Trophoblast cell (in vitro differentiated cells and primary cell): ENCODE measurements at regions not wholly inside any gene's neighbourhood (a gene's known extent, or its start where the extent isn't known, plus 50 kb on each side); places are given as distances from the start of the nearest gene placed in this dataset.
"Not testable (repeated sequence)": the region's sequence is repeated elsewhere in the genome, so short reads cannot be mapped to it uniquely, and the experiment has no call there.

ENCODE experiments used
- DNase-seq, 2 donors: peaks; one replicate each; pipeline ENCODE4 v3.0.0-alpha.2; 2016
- H2AFZ ChIP-seq: 2 replicates; pipeline ENCODE4 v1.6.1; 2013; ENCODE audit warnings: low read length, moderate library complexity, mild to moderate bottlenecking; ENCODE audit not compliant: insufficient read depth, poor library complexity
- H2AK5ac ChIP-seq: 2 replicates; pipeline ENCODE4 v1.6.1; 2013; ENCODE audit warnings: mild to moderate bottlenecking, low read length
- H2BK120ac ChIP-seq: 2 replicates; pipeline ENCODE4 v1.6.1; 2013; ENCODE audit warnings: low read length, mild to moderate bottlenecking, moderate library complexity; ENCODE audit not compliant: insufficient read depth, poor library complexity
- H2BK12ac ChIP-seq: 2 replicates; pipeline ENCODE4 v1.6.1; 2013; ENCODE audit warnings: mild to moderate bottlenecking, low read length, moderate library complexity
- H2BK5ac ChIP-seq: 2 replicates; pipeline ENCODE4 v1.6.1; 2013; ENCODE audit warnings: low read length, low read depth, moderate library complexity, mild to moderate bottlenecking; ENCODE audit not compliant: poor library complexity
- H3K14ac ChIP-seq: 2 replicates; pipeline ENCODE4 v1.6.1; 2013; ENCODE audit warnings: mild to moderate bottlenecking, low read length
- H3K18ac ChIP-seq: 2 replicates; pipeline ENCODE4 v1.6.1; 2013; ENCODE audit warnings: mild to moderate bottlenecking, low read length
- H3K23ac ChIP-seq: 2 replicates; pipeline ENCODE4 v1.6.1; 2013; ENCODE audit warnings: low read length
- H3K27ac ChIP-seq: 2 replicates; pipeline ENCODE4 v1.5.1; 2013; ENCODE audit warnings: low read depth, mild to moderate bottlenecking, inconsistent platforms, low read length, moderate library complexity
- H3K27me3 ChIP-seq: 2 replicates; pipeline ENCODE4 v1.6.1; 2013; ENCODE audit warnings: inconsistent platforms, mild to moderate bottlenecking, low read length, moderate library complexity; ENCODE audit not compliant: insufficient read depth
- H3K36me3 ChIP-seq, 2 experiments: 1 replicate in 1 of 2; 2 replicates in 1 of 2; pipeline ENCODE4 v1.6.1; 2013; ENCODE audit warnings: low read length in 2 of 2, mild to moderate bottlenecking in 2 of 2, moderate library complexity in 1 of 2; ENCODE audit not compliant: insufficient read depth in 2 of 2, control insufficient read depth in 1 of 2
- H3K4ac ChIP-seq: 2 replicates; pipeline ENCODE4 v1.6.1; 2013; ENCODE audit warnings: low read depth, mild to moderate bottlenecking, low read length, moderate library complexity
- H3K4me1 ChIP-seq, 2 experiments: 1 replicate in 1 of 2; 2 replicates in 1 of 2; pipeline ENCODE4 v1.6.1; 2013; ENCODE audit warnings: low read length in 2 of 2, mild to moderate bottlenecking in 2 of 2, moderate library complexity in 1 of 2; ENCODE audit not compliant: insufficient read depth in 2 of 2, control insufficient read depth in 1 of 2
- H3K4me2 ChIP-seq: 2 replicates; pipeline ENCODE4 v1.6.1; 2013; ENCODE audit warnings: inconsistent platforms, mild to moderate bottlenecking, low read length, moderate library complexity
- H3K4me3 ChIP-seq: 2 replicates; pipeline ENCODE4 v1.5.1; 2013; ENCODE audit warnings: mild to moderate bottlenecking, low read depth, low read length, inconsistent platforms
- H3K79me1 ChIP-seq: one replicate; pipeline ENCODE4 v1.6.1; 2013; ENCODE audit warnings: low read length
- H3K79me2 ChIP-seq: 2 replicates; pipeline ENCODE4 v1.6.1; 2013; ENCODE audit warnings: low read length, mild to moderate bottlenecking; ENCODE audit not compliant: control insufficient read depth, insufficient read depth, poor library complexity
- H3K9ac ChIP-seq: 2 replicates; pipeline ENCODE4 v1.6.1; 2013; ENCODE audit warnings: mild to moderate bottlenecking, low read length
- H3K9me3 ChIP-seq: 2 replicates; pipeline ENCODE4 v1.6.1; 2013; ENCODE audit warnings: low read depth, mild to moderate bottlenecking, control low read depth, inconsistent platforms, low read length; ENCODE audit not compliant: insufficient read depth
- H4K12ac ChIP-seq: 2 replicates; pipeline ENCODE4 v1.6.1; 2013; ENCODE audit warnings: low read depth, mild to moderate bottlenecking, low read length, moderate library complexity
- H4K8ac ChIP-seq: 2 replicates; pipeline ENCODE4 v1.6.1; 2013; ENCODE audit warnings: low read depth, mild to moderate bottlenecking, low read length, moderate library complexity
- H4K91ac ChIP-seq: one replicate; pipeline ENCODE4 v1.6.1; 2013; ENCODE audit warnings: low read depth, mild to moderate bottlenecking, low read length, moderate library complexity
- WGBS: extraction: QIAGEN DNeasy Blood & Tissue Kit; methylation state at CpG from one replicate; pipeline ENCODE4 v1.1.7; 2013; ENCODE audit warnings: missing lambda C conversion rate; ENCODE audit not compliant: insufficient read length, insufficient coverage; ENCODE audit errors: extremely low coverage; 5-methylcytosine and 5-hydroxymethylcytosine counted together

GRCh38 chr6:140704008-140704407 lies 1329.6 kb upstream of the CITED2 start:
- WGBS, result no CpG with 5 or more reads among the region's 1 CpG

GRCh38 chr6:140697585-140697984 lies 1323.1 kb upstream of the CITED2 start:
- no peak overlapping the region for H3K9ac ChIP-seq
- H3K14ac ChIP-seq, result no peak overlapping the region
- H3K4me3 ChIP-seq, result no peak overlapping the region
- no peak overlapping the region for H4K12ac ChIP-seq
- no peak overlapping the region for H2BK120ac ChIP-seq
- no peaks in the 10 kb centered on the region for H3K36me3 ChIP-seq
- H3K18ac ChIP-seq, result no peak overlapping the region
- peaks cover under 1% of the 10 kb centered on the region for H3K9me3 ChIP-seq
- H3K79me2 ChIP-seq, result no peaks in the 10 kb centered on the region
- H2BK12ac ChIP-seq, result no peak overlapping the region
- no peaks in the 10 kb centered on the region for H3K79me1 ChIP-seq
- no peak overlapping the region for H3K23ac ChIP-seq
- no peak overlapping the region for H2AFZ ChIP-seq
- no peak overlapping the region for H3K4ac ChIP-seq
- H3K27me3 ChIP-seq, result no peaks in the 10 kb centered on the region
- no peak overlapping the region for H3K27ac ChIP-seq
- H4K91ac ChIP-seq, result no peak overlapping the region
- H2BK5ac ChIP-seq, result no peak overlapping the region
- H2AK5ac ChIP-seq, result no peak overlapping the region
- no peak overlapping the region for H3K4me2 ChIP-seq
- no peak overlapping the region for H4K8ac ChIP-seq
- H3K4me1 ChIP-seq, result no peaks in the 10 kb centered on the region
- no peak for DNase-seq

More at GRCh38 chr6:140704008-140704407, 1329.6 kb upstream of the CITED2 start:
- not testable (repeated sequence) for H2BK120ac ChIP-seq, H3K4me2 ChIP-seq, DNase-seq, H3K4me3 ChIP-seq, H2BK5ac ChIP-seq, H3K14ac ChIP-seq, H2AFZ ChIP-seq, H3K36me3 ChIP-seq, H4K91ac ChIP-seq, H2AK5ac ChIP-seq, H3K23ac ChIP-seq, H3K79me1 ChIP-seq, H3K27me3 ChIP-seq, H2BK12ac ChIP-seq, H3K27ac ChIP-seq, H3K4me1 ChIP-seq, H3K18ac ChIP-seq, H3K4ac ChIP-seq, H4K8ac ChIP-seq, H3K9me3 ChIP-seq, H3K79me2 ChIP-seq, H4K12ac ChIP-seq, H3K9ac ChIP-seq

GRCh38 chr6:140684776-140685550 lies 1310.5 kb upstream of the CITED2 start:
- H3K23ac ChIP-seq, result no peak overlapping the region

GRCh38 chr6:140677781-140678528 lies 1303.5 kb upstream of the CITED2 start:
- WGBS, result no CpG with 5 or more reads among the region's 5 CpGs
- Histone ChIP-seq H2AFZ (no peak overlapping the region), H4K12ac (no peak overlapping the region), H2AK5ac (no peak overlapping the region), H3K4ac (no peak overlapping the region), H3K14ac (no peak overlapping the region), H3K9ac (no peak overlapping the region), H2BK120ac (no peak overlapping the region), H3K79me2 (no peaks in the 10 kb centered on the region), H3K4me2 (no peak overlapping the region), H4K8ac (no peak overlapping the region), H2BK12ac (no peak overlapping the region), H3K4me1 (no peaks in the 10 kb centered on the region), H4K91ac (no peak overlapping the region), H3K4me3 (no peak overlapping the region), H2BK5ac (no peak overlapping the region), H3K23ac (no peak overlapping the region), H3K9me3 (no peaks in the 10 kb centered on the region), H3K27me3 (no peaks in the 10 kb centered on the region), H3K79me1 (no peaks in the 10 kb centered on the region), H3K18ac (no peak overlapping the region), H3K36me3 (no peaks in the 10 kb centered on the region), H3K27ac (no peak overlapping the region)
- DNase-seq, result peak in 1 of 2 donors; percentile 41

More at GRCh38 chr6:140684776-140685550, 1310.5 kb upstream of the CITED2 start:
- no peak overlapping the region for H3K14ac ChIP-seq
- no peaks in the 10 kb centered on the region for H3K36me3 ChIP-seq
- H3K9ac ChIP-seq, result no peak overlapping the region
- WGBS, result no CpG with 5 or more reads among the region's 1 CpG
- H3K18ac ChIP-seq, result no peak overlapping the region
- no peak overlapping the region for H2BK120ac ChIP-seq
- H3K79me2 ChIP-seq, result no peaks in the 10 kb centered on the region
- no peak overlapping the region for H4K8ac ChIP-seq
- no peak overlapping the region for H3K4ac ChIP-seq
- no peak overlapping the region for H3K4me2 ChIP-seq
- H3K4me3 ChIP-seq, result no peak overlapping the region
- no peak overlapping the region for H2BK12ac ChIP-seq
- no peak overlapping the region for H2AK5ac ChIP-seq
- no peak overlapping the region for H2BK5ac ChIP-seq
- no peak overlapping the region for H4K91ac ChIP-seq
- DNase-seq, result no peak
- no peak overlapping the region for H3K27ac ChIP-seq
- no peak overlapping the region for H2AFZ ChIP-seq
- no peaks in the 10 kb centered on the region for H3K79me1 ChIP-seq
- H4K12ac ChIP-seq, result no peak overlapping the region
- no peaks in the 10 kb centered on the region for H3K9me3 ChIP-seq
- H3K4me1 ChIP-seq, result no peaks in the 10 kb centered on the region
- H3K27me3 ChIP-seq, result no peaks in the 10 kb centered on the region
